ENCODE measurements at regions not wholly inside any gene's neighbourhood (a gene's known extent, or its start where the extent isn't known, plus 50 kb on each side); places are given as distances from the start of the nearest gene placed in this dataset.
"Not testable (repeated sequence)": the region's sequence is repeated elsewhere in the genome, so short reads cannot be mapped to it uniquely, and the experiment has no call there.

DNA sequence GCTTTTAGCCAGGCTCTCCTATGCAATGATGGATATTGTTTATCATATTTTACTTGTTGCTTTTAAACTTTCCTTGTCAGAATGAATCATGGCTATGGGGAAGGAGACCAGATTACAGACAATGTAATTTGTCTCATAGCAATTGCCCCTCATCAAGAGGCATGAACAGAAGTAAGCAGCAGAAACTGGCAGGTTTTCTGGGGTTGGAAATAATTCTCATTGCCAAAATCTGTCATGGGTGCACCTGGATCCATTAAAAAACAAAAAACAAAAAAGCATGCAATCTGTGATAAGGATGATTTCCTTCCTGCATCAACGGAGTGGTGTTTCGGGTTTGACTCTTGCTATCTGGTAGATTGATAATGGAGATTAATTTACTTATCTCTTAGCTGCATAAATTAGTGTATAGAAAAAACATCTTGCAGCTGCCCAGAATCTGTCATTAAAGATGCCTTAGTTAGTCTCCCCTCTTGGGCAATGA lies 419.6 kb downstream of the SOX11 start:
- no peak for DNase-seq (ENCODE audit: low read depth)

DNA sequence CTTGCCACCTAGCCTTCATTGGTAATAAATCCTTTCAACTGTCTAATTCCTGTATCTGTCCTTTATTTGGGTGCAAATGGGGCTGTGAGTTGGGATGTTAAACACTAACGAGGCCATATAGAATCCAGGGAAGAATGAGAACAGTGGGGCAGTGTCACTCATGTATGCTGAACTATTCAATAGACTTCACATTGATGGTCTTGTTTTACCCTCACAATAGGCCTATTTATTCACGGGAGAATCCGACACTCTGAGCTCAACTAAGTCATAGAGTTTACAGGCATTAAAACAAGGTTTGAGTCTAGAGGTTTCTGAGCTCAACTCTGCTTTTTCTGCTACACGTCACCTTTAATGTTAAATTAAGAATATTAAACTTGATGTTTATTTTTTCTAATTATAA lies 421.6 kb downstream of the SOX11 start:
- no peak for DNase-seq (ENCODE audit: low read depth)

- DNase-seq (ENCODE audit: low read depth), result no peak
Observed at GRCh38 chr2:6127718-6128117, 435.5 kb downstream of the SOX11 start.

DNA sequence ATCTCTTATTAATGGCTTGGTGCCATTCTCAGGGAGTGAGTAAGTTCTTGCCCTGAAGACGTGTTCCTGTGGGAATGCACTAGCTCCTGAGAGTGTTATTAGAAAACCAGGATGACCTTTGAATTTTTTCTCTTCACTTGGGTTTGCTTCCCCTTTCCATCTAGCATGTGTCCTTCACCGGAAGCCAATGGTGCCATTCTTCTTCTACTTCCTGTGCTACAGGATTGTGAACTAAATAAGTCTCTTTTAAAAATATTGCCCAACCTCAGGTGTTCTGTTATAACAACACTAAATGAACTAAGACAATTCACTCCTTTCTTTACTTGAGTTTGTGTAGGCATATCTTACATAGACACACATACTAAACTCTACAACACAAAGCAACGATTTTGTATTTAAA lies 447.0 kb downstream of the SOX11 start:
- peak; percentile 1 for DNase-seq (ENCODE audit: low read depth)

- no peak for DNase-seq (ENCODE audit: low read depth)
Observed at GRCh38 chr2:6139916-6140315, 447.7 kb downstream of the SOX11 start.

GRCh38 chr2:6140509-6140908 lies 448.3 kb downstream of the SOX11 start:
- no peak for DNase-seq (ENCODE audit: low read depth)

DNA sequence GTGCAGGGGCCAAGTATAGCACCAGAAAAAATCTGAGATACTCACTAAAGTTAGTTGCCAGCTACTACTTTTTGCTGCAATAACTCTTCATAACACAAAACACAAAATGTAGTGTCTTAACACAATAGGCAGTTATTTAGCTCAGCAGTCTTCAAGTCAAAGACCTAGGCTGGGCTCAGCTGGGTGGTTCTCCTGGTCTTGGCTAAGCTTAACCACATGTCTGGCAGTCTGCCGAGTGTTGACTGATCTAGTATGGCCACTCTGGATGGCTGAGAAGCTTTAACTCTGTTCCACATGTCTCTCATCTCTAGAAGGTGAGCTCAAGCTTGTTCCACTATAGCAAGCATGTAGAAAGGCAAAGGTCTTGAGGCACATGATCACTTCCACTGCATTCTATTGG lies 451.6 kb downstream of the SOX11 start:
- no peak for DNase-seq (ENCODE audit: low read depth)

- not testable (repeated sequence) for DNase-seq (ENCODE audit: low read depth)
Observed at GRCh38 chr2:6147215-6147614, 455.0 kb downstream of the SOX11 start.

DNA sequence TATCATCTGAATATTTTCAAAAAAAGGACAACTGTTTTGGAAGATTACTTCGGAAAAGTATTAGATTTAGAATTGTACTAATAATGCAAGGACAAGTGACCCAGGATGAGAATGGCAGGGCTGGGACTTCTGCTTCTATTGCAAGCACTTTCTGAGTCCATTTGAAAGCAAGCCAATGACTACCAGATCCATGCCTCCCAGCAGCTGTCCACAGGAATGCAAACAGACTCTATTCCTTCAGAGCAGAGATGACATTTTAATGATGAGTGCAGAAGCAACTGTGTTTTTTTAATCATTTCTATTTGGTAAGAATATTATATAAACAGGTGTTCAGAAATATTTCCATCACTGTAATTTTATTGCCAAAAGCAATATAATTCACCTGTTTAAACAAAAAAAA lies 456.7 kb downstream of the SOX11 start:
- DNase-seq (ENCODE audit: low read depth), result no peak

DNA sequence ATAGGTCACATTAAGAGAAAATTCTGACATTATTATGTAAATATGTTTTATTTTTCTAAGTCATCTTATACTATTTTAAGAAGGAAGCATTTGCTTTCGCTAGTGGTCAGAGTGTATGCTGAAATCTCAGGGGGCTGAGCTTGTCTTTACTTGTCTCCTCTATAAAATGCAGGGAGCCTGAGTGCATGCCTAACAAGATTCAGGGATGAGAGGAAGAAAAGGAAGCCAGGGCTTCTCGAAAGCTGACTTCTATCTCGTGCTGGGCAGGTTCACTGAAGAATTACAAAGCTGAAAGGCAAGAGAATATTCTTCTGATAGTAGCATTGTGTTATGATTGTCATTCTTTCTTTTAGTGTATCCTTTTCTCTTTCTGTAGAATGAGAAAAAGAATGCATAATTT lies 467.4 kb downstream of the SOX11 start:
- DNase-seq (ENCODE audit: low read depth), result no peak

- no peak for DNase-seq (ENCODE audit: low read depth)
Observed at GRCh38 chr2:6163932-6164331, 471.7 kb downstream of the SOX11 start.

- DNase-seq (ENCODE audit: low read depth), result no peak
Observed at GRCh38 chr2:6164986-6165747, 473.0 kb downstream of the SOX11 start.

DNA sequence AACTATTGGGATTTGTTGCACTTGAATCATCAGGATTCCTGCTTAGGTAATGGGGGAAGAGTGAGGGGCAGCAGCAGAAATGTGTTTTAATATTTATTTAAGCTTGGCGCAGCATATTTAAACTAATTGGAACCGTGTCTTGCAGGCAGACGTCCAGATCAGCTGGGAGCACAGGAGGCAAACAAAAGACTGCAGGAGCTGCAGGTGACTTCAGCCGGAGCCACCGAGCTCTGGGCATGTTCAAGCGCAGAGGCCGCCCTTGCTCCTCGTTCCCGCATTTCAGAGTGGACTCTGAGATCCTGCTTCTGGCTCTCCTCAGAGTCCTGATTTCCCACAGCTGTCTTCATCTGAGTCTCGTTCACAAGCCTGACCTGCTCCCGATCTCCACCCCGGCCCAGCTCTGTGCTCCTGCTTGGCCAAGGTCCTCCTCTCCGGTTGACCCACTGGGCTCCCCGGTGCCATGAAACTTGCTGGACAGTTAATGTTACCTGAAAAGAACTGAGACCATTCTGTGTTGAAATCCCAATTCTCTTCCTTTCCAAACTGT lies 475.5 kb downstream of the SOX11 start:
- no peak for DNase-seq (ENCODE audit: low read depth)

- DNase-seq (ENCODE audit: low read depth), result no peak
Observed at GRCh38 chr2:6168485-6168884, 476.3 kb downstream of the SOX11 start.

- DNase-seq (ENCODE audit: low read depth), result no peak
Observed at GRCh38 chr2:6171294-6171693, 479.1 kb downstream of the SOX11 start.

- DNase-seq (ENCODE audit: low read depth), result no peak
Observed at GRCh38 chr2:6177811-6178210, 485.6 kb downstream of the SOX11 start.

DNA sequence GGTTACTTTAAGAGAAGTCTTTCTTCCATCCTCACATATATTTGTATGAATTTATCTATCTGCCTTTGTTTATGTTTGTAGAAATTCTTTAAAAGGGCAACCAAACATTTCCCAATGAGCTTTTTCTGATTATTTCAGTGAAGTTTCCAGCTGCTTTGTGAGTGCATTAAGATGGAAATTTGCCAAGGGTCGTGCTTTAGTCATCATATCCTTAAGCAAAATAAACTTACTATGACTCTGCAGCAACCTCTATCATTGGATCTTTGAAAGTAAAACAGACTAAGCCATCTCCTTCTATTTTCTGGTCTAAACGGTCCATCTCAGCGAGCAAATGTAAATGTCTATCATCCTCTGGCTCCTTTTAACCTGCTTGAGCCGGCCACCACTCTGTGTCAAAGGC lies 489.3 kb downstream of the SOX11 start:
- peak; percentile 57 for DNase-seq (ENCODE audit: low read depth)

DNA sequence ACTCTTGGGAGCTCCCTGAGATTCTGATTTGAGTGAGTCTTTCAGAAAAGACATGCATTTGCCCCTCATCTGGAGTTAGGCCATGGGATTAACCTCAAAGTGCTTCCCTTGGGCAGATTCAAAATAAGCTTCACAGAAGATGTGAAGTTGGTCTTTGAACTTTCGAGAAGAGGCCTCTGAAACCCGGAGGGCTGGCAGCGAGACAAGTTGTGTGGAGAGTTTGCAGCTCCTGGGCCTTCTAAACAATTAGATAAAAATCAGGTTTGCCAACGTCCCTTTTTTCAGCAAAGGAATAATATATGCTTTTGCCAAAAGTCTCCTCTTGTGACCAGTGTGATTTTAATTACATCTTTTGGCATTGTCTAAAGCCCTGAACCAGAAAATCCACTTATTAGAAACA lies 489.7 kb downstream of the SOX11 start:
- DNase-seq (ENCODE audit: low read depth), result no peak

DNA sequence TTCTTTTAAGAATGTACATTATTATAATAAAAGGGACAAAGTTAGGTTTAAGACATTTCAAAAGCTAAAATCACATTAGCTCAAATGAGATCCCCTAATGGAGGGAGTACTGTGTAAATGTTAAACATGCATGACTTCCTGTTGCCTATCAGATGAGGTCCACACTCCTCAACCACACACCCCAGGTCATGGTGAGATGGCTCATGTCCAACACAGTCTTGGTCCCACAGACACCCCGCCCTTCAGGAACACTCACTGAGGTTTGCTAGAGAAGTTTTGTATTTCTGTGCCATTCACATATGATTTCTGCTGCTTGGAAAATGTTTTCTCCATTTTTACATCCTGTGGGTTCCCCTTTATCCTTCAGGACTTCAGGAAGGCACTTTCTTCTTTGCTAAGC lies 491.0 kb downstream of the SOX11 start:
- no peak for DNase-seq (ENCODE audit: low read depth)

DNA sequence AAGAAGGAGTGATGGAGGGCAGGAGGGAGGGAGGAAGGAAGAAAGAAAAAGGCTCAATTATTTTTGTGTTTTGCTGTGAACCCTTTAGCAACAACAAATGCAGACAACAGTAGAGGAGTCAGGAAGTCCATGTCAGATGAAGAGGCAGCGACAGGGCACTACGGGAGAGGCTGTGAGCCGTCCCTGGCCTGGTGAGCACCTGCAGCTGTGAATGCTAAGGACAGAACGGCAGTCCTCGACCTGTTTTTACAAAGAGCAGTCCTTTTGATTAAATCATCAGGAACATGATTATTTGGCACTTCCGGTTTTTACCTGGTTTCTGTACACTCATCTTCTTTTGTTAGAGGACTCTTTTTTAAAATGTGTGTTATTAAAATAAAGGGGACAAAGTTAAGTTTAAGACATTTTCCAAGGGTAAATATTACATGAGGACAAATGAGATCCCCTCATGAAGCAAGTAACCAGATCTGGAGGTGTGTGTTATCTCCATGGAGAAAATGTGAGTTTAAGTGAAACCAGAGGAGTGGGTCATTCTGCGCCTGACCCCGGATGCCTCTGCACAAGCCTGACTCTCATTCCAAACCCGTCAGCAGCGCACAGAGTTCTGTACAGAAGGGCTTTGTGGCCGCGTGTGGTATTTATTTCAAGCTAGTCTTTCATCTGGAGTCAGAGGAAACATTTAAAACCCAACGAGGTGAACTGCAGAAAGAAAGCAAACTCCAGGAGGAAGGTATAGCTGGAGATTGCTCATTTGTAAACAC lies 492.5 kb downstream of the SOX11 start:
- peak; percentile 8 for DNase-seq (ENCODE audit: low read depth)

DNA sequence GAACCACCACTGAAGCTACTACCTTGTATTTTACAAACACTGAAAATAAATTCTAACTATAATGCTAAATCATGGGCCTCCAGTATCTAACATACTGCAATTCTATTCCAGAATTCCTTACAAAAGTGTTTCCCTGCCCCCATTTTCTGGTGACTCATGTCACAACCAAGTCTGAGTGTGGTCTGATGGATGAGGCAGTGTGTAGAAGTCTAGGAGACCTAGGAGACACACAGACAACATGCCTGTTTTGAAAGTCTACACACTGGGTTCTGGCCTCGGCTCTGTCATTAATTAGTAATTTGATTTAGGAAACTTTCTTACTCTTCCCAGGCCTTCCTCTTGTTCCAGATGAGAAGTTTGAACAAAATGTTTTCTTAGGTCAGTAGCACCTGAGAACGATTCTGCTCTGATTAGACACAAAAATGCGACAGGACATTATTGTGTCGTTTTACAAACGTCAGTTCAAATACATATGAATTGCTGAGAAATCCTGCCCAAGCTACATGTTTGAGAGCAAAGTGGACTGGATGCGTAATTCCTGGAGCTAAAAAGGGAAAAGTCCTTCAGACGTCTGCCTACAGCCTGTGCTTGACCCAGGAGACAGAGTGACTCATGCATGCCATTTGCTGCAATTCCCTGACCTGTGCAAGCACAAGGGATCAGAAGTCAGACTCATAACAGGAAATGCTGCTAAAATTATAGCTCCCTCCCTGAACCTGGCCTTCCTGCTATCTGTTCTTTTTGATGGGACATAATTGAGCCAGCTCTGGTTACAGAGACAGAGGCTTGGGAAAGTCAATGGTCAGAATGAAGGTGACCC lies 494.4 kb downstream of the SOX11 start:
- DNase-seq (ENCODE audit: low read depth), result peak; percentile 83

GRCh38 chr2:6196449-6196848 lies 504.3 kb downstream of the SOX11 start:
- DNase-seq (ENCODE audit: low read depth), result no peak
